ENCODE measurements at regions not wholly inside any gene's neighbourhood (a gene's known extent, or its start where the extent isn't known, plus 50 kb on each side); places are given as distances from the start of the nearest gene placed in this dataset.

DNA sequence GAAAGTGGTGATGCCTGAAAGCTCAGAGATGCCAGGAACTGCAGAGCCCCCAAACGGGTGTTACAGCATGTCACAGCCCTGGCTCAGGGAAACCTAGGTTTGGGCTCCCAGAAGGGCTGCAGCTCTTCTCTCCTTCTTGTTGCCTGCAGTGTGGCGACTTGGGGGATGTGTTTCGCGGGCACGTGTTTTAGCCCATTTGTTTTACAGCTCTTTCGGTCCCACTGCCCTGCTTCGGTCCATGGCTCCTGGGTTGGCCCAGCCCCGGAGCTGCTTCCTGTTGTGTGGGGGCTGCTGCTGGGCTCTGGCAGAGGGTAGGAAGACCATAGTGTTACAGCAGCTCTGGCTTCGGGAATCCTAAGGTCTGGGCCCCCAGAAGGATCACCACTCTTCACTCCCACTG is 222.9 kb upstream of the RIOK2 start:
- no peak for DNase-seq (ENCODE audit: low read depth)

DNA sequence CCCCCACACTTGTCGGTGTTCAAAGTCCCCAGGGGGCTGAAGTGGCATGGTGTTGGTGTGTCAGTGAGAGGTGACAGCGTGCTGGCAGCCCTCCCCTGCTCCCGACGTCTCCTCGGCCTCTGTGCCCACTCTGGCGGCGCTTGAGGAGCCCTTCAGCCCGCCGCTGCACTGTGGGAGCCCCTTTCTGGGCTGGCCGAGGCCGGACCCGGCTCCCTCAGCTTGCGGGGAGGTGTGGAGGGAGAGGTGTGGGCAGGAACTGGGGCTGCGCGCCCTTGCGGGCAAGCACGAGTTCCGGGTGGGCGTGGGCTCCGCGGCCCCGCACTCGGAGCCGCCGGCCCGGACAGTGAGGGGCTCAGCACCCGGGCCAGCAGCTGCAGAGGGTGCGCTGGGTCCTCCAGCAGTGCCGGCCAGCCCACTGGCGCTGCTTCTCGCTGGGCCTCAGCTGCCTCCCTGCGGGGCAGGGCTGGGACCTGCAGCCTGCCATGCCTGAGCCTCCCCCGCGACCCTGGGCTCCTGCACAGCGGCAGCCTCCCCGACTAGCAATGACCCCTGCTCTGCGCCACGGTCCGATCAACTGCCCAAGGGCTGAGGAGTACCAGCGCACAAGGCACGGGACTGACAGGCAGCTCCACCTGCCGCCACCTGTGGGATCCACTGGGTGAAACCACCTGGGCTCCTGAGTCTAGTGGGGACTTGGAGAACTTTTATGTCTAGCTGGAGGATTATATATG is 224.1 kb upstream of the RIOK2 start:
- DNase-seq (ENCODE audit: low read depth), result no peak

DNA sequence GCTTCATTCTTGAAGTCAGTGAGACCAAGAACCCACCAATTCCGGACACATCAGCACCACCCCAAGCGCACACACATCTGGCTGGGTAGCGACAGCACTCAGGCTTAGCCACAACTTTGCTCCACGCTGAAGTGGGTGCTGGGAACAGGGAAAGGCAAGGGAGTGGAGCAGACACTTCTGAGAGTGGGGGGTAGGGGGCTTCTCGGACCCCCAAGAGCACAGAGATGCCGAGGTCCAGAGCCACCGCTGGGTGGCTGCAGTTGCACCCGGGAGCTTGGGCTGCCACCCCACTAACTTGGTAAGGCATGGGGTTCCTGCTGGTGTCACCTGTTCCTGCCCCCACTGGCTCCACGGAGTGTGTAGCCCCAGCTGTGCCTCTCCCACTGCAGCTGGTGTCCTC is 225.3 kb upstream of the RIOK2 start:
- DNase-seq (ENCODE audit: low read depth), result no peak

DNA sequence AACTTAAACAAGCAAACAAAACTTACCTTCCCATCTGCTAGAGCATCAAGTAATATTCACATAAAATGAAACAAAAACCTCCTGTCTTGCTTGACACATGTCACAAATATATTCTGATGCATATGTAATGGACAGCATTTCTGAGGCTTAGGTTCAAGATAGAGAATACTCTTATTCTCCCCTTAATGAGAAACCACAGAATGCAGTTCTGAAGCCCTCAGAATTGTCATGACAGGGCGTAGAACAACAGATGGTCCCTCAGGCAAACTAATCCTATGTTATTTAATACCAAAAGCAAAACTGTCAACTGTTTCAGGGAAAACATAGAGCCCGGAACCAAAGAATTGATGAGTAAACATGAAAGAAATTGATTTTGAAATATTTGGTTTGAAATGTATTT is 229.9 kb upstream of the RIOK2 start:
- DNase-seq (ENCODE audit: low read depth), result no peak

DNA sequence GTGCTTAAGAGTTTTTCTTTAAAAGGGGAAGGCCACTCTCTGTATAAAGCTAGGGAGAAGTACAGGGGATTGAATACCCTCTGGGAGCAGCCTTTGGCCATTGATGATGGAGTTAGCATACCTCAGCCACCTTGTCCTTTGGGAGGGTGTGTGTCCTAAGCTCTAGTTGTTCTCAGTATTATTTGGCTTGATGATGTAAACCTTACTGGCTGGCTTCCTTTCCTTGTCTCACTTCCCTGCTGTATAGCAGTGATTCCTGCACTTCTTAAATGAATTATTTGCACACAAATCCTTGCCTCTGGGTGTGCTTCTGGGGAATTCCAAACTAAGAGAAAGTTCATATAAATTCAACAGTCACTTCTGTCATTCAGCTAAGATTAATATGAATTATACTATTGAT is 234.9 kb upstream of the RIOK2 start:
- no peak for DNase-seq (ENCODE audit: low read depth)

DNA sequence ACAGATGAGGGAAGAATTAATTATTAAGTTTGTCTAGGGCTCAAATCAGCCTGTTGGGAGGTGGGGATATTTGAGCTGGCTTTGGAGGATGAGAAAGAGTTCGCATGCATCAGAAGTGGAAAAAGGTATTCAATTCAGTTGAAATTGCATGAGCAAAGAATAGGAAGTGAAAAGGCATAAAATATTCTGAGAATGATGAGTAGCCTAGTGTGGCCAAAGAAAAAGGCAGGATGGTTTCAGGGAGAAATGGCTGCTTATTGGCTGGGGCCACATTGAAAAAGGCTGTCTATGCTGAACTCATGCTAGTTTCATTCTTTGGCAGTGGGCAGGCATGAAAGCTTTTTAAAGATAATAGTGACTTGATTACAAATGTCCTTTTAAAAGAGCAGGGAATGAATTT is 235.4 kb upstream of the RIOK2 start:
- no peak for DNase-seq (ENCODE audit: low read depth)

DNA sequence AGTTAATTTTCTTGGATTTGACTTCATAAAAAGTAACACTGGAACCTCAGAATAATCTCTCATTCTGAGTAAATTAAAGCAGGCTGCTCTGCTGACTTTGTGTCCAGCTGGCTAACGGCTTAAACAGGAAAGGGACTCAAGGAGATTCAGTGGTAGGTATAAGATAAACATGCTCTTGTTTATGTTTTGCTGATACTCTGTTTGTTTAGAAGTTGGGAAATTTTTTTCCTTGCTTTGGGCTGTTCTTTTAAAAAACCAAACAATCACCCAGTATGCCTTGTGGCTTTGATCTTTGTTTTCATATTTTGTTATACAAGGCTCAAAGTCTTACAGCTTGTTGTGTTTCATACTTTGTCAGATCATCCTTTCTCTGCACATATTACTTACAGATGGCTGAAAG is 237.6 kb upstream of the RIOK2 start:
- DNase-seq (ENCODE audit: low read depth), result no peak

DNA sequence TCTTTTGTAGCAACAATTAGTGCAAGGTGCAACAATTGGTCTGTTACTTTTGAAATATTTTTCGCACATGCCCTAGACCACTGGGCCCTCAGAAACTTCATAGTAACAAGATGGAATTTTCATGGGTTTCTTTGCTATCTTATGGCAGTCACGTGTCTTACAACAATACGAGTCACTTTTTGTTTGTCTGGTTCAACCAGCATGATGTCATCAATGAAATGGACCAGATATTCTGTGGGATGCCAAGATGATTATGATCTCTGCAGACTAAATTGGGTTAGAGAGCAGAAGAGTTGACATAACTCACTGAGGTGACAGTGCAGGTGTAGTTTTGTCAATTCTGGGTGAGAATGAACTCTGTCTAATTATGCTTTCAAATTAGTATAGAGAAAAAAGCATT is 239.6 kb upstream of the RIOK2 start:
- peak; percentile 49 for DNase-seq (ENCODE audit: low read depth)

DNA sequence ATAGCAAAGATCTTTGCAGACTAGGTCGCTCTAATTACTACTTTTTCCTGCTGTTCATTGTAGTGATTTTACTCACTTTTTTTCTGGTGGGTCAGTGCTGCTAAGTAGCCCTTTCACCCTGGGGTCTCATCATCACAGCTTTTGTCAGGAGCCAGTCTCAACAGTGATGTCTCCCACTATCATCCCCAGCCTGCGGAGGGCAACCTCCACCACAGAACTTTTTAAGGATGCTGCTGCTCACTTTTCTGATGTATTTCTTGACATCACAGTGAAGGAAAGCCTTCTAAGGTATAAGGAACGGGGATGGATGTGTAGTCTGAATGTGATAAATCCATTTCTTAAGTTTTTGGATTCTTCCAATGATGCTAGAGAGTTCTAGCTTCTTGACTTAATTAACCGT is 242.5 kb upstream of the RIOK2 start:
- DNase-seq (ENCODE audit: low read depth), result peak; percentile 50

DNA sequence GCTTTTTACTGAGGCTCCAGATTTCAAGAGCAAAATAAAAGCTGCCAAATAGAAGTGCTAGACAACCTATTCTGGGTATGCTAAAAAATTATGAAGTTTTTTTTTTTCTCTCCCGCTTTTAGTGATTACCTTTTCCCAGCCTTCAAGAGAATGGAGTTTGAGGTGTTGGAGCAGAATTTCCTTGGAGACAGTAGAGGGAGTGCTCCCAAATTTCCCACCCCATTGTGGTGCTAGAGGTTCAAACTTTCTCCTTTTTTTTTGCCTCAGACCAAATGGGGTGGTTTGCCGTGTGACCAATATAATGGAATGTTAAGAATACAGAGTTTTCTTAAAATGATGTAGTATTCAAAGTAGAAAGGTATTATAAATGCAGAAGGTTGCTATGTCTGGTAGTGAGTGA is 244.2 kb upstream of the RIOK2 start:
- DNase-seq (ENCODE audit: low read depth), result no peak

DNA sequence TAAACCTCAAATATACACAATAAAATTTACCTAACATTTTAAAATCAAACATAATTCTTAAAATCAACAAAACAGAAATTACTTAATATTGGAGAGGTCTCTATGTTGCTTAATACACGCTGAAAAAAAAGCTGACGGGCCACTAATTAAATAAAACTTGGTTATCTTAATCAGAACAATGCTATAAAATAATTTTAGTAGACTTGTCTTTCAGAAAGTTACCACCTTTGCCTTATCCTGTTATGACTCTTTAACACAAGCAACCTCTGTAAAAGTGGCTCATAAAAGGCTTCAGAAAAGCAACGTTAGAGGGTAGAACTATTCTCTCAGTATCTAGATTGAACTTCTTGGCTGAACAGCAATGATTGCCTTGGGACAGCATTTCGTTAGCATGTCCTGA is 251.0 kb upstream of the RIOK2 start:
- DNase-seq (ENCODE audit: low read depth), result no peak

DNA sequence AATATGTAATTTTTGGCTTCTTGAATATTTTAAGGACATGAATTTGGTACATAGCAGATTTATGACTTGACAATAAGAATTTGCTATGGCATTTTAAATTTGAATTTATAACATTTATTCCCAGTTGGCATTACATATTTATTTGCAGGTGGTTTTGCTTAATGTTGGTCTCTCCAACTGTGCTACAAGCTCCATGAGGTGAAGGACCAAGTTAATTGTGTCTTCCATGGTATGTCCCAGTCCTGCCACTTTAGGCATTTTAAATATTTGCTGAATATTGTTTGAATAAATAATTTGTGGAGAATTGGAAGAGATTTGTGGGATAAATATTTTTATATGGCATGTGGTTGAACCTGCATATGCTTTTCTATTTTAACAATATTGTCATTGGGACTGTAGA is 253.4 kb upstream of the RIOK2 start:
- DNase-seq (ENCODE audit: low read depth), result no peak

DNA sequence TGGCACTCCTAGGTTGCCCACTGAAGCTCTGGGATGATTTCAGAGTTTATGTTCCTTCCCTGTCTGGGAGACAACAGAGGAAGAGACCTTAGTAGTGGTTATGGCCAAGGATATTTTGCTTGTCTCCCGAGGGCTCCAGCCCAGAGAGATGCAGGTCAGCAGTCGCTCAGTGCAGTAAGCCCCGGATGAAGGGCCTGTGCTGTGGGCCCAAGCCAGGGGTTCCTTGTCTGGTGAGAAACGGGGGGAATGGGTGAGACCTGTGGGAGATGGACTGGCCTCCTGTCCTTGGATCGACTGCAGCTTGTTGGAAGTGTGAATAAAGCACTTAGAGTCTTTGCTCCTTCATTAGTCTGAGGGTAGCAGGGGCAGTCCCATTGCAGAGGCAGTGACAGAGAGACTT is 260.7 kb upstream of the RIOK2 start:
- DNase-seq (ENCODE audit: low read depth), result no peak

DNA sequence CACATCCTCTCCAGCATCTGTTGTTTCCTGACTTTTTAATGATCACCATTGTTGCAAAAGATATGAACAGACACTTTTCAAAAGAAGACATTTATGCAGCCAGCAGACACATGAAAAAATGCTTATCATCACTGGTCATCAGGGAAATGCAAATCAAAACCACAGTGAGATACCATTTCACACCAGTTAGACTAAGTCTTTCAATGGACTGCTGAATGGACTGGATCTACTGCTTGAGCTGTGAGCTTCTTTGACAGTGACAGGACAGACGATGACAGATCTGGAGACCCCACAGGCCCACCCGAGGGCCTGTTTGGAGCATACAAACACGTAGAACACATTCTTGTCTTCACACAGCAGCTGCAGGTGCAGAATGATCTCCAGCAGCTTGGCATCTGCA is 266.1 kb upstream of the RIOK2 start:
- no peak for DNase-seq (ENCODE audit: low read depth)

DNA sequence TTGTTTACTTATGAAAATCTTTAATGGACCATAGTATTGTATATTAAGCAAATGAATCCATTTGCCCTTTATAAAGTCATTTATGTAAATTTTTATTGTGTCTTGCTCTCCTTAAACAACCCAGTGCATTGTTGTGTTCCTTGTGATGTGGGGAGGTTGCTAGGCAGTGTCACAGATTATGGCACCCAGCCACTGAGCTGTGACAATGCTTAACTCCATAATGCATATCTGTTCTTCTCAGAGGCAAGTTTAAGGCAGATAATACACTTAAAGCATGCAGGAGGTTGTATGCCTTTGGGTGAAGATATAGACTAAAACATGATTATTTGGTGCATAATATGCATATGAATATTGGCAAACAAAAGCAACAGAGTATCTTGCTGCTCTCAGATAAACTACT is 269.6 kb upstream of the RIOK2 start:
- DNase-seq (ENCODE audit: low read depth), result no peak

DNA sequence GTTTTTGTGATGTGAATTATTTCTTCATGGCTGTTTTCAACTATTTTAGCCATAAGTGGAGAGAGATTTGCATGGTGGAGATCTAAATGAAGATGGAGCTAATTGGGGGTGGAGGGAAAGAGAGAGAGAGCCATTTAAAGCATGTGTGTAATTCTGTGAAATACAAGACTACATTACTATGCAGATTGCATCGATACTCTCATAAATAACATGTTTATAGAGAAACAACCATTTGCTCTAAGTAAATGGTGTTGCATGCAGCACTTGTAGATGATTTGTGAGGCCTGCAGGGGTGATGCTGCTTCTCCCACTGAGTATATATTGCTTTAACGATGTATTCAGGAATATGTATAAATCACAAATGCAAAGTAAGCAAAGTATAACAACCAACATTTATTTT is 270.2 kb upstream of the RIOK2 start:
- DNase-seq (ENCODE audit: low read depth), result no peak

DNA sequence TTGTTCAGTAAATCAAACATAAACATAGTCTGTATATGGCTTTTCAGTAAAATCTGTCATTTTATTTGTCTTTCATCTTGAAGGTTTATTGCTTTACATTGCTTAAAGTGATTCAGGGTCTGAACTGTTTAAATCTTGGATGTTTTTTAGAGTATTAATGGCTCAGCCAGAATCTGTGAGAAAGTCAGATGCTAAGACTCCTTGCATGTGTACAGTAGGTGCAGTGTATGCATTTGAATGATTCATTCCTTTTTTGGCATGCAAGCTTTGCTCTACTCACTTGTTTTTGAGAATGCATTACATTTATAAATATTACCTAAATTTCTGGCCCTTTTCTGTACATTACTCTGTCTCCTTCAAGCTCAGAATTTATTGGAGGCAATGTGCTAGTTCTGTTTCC is 271.0 kb upstream of the RIOK2 start:
- DNase-seq (ENCODE audit: low read depth), result no peak

DNA sequence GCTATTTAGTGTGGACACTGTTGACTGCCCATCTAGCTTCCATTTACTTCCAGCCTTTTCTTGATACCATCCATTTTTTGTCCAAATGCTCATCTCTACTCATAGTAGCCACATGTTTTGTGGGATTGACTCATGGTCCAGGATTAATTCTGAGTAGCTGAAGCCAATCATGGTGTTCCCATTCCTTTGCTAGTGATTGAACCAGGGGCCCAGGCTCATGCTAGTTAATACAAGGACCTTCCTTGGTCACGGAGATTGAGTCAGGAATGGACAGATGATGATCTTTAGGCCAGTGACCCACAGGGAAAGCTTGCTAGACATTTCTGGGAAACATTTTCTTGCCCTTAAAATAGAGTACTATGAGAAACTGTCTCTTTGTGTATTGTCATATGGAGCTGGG is 272.9 kb upstream of the RIOK2 start:
- no peak for DNase-seq (ENCODE audit: low read depth)

DNA sequence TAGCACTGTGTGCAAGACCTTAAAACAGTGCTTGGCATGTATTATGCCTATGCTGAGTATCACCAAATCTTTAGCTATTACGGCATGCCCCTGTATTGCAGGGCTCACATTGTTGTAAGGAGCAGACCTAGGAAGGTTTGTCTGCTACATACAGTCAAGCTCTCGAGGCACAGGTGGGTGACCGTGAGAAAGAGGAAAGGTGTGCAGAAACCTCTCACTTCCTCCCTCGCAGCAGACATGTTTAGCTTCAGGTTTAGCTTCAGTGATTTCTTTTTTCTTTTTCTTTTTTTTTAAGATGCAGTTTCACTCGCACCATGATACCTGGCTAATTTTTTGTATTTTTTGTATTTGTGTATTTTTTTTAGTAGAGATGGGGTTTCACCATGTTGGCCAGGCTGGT is 275.8 kb upstream of the RIOK2 start:
- no peak for DNase-seq (ENCODE audit: low read depth)

DNA sequence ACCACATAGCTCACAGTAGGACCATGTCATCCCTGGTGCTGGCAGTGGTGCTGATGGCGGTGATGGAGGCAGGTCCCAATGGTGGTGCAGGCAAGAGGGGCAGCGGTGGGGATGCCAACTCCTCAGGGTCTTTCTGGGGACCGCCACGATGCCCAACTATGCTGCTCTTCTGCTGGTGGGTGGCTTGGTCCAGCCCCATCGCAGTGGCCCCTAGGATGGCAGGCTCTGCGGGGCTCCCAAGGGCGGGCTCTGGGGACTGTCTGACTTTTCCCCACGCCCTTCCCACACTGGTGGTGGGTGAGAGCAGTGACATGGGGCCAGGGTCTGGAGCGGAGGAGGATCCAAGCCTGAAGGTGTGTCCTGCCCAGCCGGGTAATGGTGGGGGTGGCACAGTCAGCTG is 288.9 kb upstream of the RIOK2 start:
- DNase-seq (ENCODE audit: low read depth), result no peak

DNA sequence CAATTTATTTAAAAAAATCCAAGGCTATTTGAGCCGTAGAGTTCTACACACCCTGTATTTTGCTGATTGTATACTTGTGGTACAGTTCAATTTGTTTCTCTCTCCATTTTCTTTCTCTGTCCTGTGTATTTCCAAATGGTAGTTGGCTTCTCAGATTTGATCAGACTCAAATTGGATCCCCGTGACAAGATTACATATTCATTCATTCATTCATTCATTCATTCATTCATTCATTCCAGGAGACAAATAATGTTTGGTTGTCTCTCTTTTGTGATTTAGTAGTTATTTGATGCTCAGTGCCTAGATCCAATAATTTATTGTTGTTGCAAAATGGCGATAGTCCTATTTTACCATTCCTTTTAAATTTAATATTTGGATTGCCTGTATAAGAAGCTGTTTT is 292.8 kb upstream of the RIOK2 start:
- DNase-seq (ENCODE audit: low read depth), result no peak

DNA sequence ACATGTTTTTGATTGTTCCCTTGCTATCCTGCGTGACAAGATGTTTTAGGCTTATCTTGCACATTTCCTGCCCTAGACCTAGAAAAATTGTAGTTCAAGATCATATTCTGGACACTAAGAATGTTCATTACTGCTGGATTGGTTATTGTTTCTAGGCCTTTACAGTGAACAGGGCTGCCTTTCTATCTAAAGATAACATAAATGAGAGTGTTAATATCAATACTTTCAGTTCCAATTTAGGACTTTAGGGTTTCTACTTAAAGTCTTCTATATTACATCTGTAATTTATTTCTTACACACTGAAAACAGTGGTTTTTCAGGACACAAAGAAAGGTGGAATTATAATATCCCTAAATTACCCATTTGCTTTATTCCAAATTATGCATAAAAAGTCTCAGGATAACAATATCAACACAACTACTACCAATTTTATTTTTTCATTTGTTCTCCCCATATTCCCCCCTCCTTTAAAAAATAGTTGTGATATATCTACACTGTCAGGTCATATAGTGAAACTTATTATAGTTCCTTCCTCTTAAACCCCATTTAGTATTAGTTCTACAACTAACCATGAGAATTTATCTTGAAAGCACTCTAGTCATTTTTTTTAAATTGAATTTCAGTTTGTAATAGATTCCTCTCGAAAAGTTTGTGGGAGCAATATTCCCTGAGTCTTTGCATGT is 293.9 kb upstream of the RIOK2 start:
- DNase-seq (ENCODE audit: low read depth), result no peak

DNA sequence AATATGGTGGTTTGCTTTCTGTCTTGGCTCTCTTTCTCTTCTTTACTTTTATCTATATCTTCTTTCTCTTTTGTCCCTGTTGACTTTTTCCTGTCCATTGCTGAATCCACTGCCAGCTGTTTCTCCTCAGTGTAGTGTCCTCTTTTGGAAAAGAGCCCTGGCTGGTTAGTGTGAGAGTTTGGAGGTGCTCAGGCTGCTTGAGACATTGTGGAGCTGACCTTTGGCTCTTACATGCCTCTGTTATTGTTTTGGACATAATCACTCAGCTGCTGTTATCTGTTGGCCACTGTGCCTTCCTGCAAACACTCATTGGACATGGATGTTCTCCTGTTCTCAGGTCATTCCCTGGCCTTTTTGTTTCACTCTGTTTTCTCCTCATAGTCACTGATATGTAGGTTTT is 295.4 kb upstream of the RIOK2 start:
- no peak for DNase-seq (ENCODE audit: low read depth)

DNA sequence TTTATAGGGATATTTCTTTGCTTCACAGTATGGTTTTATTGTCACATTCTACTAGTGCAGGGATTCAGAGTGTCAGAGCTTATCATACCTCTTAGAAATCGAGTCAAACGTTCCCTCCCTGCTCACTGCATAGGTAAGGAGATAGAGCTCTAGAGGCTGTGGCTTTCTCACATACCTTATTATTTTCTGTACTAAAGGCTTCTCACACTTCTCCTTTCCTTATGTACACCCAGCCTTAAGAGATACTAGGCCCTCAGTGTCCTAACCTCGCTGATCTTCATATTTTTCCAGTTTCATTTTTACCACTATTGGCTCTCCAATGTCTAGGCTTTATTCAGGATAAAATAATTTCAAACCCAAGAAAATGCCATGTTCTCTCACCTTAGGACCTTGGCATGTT is 297.3 kb upstream of the RIOK2 start:
- no peak for DNase-seq (ENCODE audit: low read depth)
